ENCODE measurements at regions not wholly inside any gene's neighbourhood (a gene's known extent, or its start where the extent isn't known, plus 50 kb on each side); places are given as distances from the start of the nearest gene placed in this dataset.

GRCh38 chr5:111676926-111677415, 80.0 kb downstream of the NREP start:
- H3K27me3 ChIP-seq (replicated peaks): no peaks in the 10 kb centered on the region
- DNase-seq (ENCODE audit: low read depth in 1 of 2, low spot score in 2 of 2): no peak
- no peak overlapping the region for H3K4me3 ChIP-seq
- H3K9me3 ChIP-seq (replicated peaks): no peaks in the 10 kb centered on the region
- no peak overlapping the region for H3K27ac ChIP-seq
- H3K4me1 ChIP-seq (replicated peaks): peaks cover 20% of the 10 kb centered on the region
- H3K36me3 ChIP-seq: no peaks in the 10 kb centered on the region

DNA sequence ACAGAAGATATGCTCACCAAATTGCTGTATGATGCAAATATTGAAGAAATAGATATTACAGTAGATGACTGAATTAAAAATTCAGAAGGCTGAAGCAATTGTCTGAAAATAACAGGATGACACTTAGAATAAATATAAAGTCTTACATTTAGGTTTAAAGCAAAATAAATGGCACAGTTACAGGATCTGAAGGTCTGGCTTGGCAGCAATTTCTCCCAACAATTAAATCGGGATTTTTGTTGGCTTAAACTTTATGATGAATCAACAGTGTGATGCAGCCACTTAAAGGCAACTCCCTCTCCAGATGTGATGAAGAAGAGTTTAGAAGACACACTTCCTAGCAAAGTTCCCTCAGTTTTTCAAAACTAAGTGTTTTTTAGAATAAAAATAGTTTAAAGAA, 80.5 kb downstream of the NREP start:
- no peaks in the 10 kb centered on the region for H3K9me3 ChIP-seq (replicated peaks)
- H3K4me1 ChIP-seq (replicated peaks): peaks cover 15% of the 10 kb centered on the region
- no peaks in the 10 kb centered on the region for H3K36me3 ChIP-seq
- H3K27ac ChIP-seq: no peak overlapping the region
- DNase-seq (ENCODE audit: low read depth in 1 of 2, low spot score in 2 of 2): no peak
- no peak overlapping the region for H3K4me3 ChIP-seq
- no peaks in the 10 kb centered on the region for H3K27me3 ChIP-seq (replicated peaks)

- Histone ChIP-seq H3K27ac (no peak overlapping the region), H3K4me3 (no peak overlapping the region), H3K36me3 (no peaks in the 10 kb centered on the region), H3K4me1 (replicated peaks) (peaks cover 5% of the 10 kb centered on the region), H3K9me3 (replicated peaks) (no peaks in the 10 kb centered on the region), H3K27me3 (replicated peaks) (no peaks in the 10 kb centered on the region)
- DNase-seq (ENCODE audit: low read depth in 1 of 2, low spot score in 2 of 2): no peak
Observed at GRCh38 chr5:111675201-111675934, 81.6 kb downstream of the NREP start.

DNA sequence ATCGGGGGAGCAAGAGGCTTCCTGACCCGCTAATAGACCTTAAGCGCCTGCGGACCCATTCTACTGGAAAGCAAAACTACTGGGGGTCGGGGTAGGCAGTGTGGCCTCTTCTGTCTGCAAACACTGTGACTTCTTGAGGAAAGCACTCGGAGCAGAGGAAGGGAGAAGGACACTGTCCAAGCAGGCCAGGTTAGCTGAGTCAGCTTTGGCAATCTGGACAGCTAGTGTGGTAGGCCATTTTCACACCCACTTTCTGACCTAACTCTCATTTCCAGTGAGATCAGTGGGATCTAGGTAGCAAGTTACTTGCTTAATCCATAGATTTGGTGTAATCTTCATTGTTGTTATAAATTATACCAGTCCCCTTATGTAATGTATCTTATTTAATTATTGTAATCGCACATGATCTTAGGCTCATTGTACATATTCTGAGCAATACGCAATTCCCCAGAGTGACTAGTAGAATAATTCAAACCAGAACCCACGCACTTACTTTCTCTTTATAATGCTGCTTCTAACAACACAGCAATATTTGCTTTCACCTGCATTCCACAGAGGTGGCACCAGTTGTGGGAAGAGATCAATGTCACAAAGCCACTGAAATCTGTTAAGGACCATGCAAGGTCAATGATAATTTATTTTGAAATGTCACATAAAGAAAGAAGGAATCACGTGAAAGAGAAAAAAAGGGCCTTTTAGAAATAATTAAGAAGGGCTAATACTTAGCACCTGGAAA, 82.9 kb downstream of the NREP start:
- Histone ChIP-seq H3K27ac (no peak overlapping the region), H3K9me3 (replicated peaks) (no peaks in the 10 kb centered on the region), H3K36me3 (no peaks in the 10 kb centered on the region), H3K4me1 (replicated peaks) (no peaks in the 10 kb centered on the region), H3K27me3 (replicated peaks) (no peaks in the 10 kb centered on the region), H3K4me3 (no peak overlapping the region)
- DNase-seq (ENCODE audit: low read depth in 1 of 2, low spot score in 2 of 2): no peak

- no peak overlapping the region for H3K27ac ChIP-seq
Observed at GRCh38 chr5:111672099-111672498, 84.9 kb downstream of the NREP start.

DNA sequence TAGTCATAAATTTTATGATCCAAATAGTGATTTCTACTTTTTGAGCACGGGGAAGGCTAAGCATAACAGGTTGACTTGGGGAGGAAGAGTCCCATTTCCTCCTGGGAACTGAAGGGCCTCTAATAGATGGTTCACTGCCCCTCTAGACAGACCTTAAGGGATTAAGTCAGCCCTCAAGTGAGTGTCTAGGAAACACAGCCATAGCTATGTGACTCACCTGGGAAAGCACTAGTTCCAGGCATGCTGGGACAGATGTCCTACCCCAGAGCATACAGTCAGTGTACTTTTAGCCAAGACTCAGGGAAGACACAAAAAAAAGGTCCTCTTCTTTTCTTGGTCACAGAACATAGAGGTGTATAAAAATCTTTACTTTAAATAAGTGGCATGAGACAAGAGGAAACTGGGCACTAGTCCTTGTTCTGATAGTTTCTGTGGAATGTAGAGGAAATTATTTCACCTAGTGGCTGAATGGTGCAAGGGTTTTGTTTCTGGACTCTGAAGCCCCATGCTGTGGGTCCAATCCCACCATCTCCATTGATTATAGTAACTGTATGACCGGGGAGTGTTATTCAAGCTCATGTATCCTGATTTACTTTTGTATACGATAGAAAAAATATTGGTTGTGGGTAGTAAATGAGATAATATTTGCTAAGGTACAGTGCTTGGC, 86.0 kb downstream of the NREP start:
- Histone ChIP-seq H3K4me3 (no peak overlapping the region), H3K36me3 (no peaks in the 10 kb centered on the region)
- DNase-seq (ENCODE audit: low read depth in 1 of 2, low spot score in 2 of 2): no peak

More at GRCh38 chr5:111672099-111672498, 84.9 kb downstream of the NREP start:
- Histone ChIP-seq H3K4me1 (replicated peaks) (no peaks in the 10 kb centered on the region), H3K27me3 (replicated peaks) (no peaks in the 10 kb centered on the region), H3K36me3 (no peaks in the 10 kb centered on the region), H3K4me3 (no peak overlapping the region), H3K9me3 (replicated peaks) (no peaks in the 10 kb centered on the region)
- no peak for DNase-seq (ENCODE audit: low read depth in 1 of 2, low spot score in 2 of 2)

DNA sequence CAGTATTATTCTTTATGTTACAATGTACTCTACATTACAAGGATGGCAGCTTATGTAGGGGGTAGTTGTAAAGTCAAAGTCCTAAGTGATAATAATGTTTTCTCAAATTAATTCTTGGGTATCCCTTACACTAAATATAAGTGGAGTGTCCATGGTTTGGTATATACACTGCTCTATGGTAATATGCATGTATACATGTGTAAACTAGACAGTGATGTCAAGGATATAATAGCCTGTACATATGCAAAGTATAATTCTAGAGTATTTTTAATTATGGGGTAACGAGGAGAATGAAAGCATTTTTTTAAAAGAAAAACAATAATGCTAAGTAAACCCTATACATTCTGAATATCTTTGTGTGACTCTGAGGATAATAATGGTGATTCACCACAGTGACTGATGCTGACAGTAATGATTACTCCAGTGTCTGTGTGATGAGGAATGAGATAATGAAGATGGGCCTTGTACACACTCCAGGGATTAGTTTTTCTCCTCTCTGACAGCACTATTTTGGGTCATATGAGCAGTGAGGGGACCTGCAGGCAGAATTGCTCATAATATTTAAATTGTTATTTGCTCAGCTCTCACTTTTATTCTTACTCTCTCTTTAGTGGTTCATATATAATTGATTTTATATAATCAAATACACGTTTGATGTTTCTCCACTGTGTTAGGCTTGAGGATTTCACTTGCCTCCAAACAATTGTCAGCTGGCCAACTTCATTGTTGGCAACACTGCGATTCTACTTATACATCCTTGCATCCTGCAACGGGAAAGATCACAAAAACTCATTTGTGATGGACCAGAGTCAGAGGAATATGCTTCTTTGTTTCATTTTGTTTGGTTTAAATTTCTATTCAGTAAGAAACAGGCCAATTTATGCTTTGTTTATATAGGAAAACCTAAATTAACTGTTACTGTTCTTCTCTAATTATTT, 88.2 kb downstream of the NREP start:
- Histone ChIP-seq H3K36me3 (no peaks in the 10 kb centered on the region), H3K27me3 (replicated peaks) (no peaks in the 10 kb centered on the region), H3K9me3 (replicated peaks) (no peaks in the 10 kb centered on the region), H3K4me3 (no peak overlapping the region), H3K4me1 (replicated peaks) (no peaks in the 10 kb centered on the region), H3K27ac (no peak overlapping the region)
- no peak for DNase-seq (ENCODE audit: low read depth in 1 of 2, low spot score in 2 of 2)

More for the DNA sequence above, 86.0 kb downstream of the NREP start:
- Histone ChIP-seq H3K27ac (no peak overlapping the region), H3K4me1 (replicated peaks) (no peaks in the 10 kb centered on the region), H3K9me3 (replicated peaks) (no peaks in the 10 kb centered on the region), H3K27me3 (replicated peaks) (no peaks in the 10 kb centered on the region)

DNA sequence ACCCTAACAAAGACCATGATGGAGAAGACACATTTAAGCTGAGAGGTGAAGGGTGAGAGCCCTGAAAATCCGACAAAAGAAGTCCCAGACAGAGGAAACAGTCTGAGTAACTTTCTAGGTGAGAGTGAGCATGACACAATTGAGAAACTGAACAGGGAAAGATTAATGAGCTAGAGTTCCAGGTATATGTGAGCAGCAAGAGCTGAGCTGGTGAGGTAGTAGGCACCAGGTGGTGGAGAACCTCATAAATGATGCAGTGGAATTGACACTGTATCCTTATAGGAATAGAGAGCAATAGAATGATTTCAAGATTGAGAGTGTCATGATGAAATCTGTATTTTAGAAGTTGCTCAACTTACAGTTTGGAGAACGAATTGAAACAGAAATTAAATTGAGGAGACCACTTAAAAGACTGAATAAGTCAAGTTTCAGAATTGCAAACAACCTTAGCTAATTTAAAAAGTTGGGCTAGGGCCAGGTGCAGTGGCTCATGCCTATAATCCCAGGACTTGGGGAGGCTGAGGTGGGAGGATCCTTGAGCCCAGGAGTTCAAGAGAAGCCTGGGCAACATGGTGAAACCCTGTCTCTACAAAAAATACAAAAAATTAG, 89.8 kb downstream of the NREP start:
- Histone ChIP-seq H3K4me3 (no peak overlapping the region), H3K4me1 (replicated peaks) (no peaks in the 10 kb centered on the region), H3K36me3 (no peaks in the 10 kb centered on the region), H3K9me3 (replicated peaks) (no peaks in the 10 kb centered on the region), H3K27me3 (replicated peaks) (no peaks in the 10 kb centered on the region), H3K27ac (no peak overlapping the region)
- no peak for DNase-seq (ENCODE audit: low read depth in 1 of 2, low spot score in 2 of 2)

GRCh38 chr5:111656580-111656979, 100.4 kb downstream of the NREP start:
- peaks cover 3% of the 10 kb centered on the region for H3K9me3 ChIP-seq (replicated peaks)
- H3K27me3 ChIP-seq (replicated peaks): no peaks in the 10 kb centered on the region
- no peaks in the 10 kb centered on the region for H3K36me3 ChIP-seq
- H3K4me1 ChIP-seq (replicated peaks): no peaks in the 10 kb centered on the region
- no peak overlapping the region for H3K4me3 ChIP-seq
- no peak overlapping the region for H3K27ac ChIP-seq
- no peak for DNase-seq (ENCODE audit: low read depth in 1 of 2, low spot score in 2 of 2)

DNA sequence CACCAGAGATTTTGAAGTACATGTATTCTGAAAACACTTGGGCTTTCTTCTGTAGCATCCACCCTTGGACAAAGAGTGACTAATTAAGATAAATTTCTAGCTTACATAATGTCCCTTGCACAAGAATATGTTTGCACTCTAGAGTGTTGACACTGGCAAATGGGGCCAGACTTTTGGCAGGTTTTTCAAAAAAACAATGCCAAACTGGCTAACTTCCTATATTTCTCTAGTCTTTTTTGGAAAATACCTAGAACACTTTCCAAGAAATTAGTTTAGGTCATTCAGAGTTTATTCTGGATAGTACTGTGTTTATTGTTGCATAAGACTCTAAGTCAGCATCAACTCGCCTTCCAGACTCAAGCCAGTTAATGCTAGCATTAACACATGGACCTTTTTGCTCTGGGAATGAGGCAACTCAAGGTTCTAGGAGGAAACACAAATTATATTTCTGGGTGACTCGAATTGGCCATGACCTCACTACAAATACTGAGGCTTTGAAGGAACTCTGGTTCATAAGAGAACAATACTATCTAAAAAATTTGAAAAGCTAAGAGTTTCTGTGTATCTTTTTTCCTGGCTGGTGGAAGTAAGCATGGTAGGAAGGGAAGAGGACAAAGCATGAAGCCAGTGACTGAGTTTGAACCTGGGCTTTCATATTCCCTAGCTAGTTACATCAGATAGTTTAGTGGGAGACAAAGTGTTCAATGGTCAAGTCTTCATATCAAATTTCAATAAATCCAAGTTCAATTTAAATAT, 101.6 kb downstream of the NREP start:
- Histone ChIP-seq H3K27ac (no peak overlapping the region), H3K4me3 (no peak overlapping the region), H3K36me3 (no peaks in the 10 kb centered on the region), H3K27me3 (replicated peaks) (no peaks in the 10 kb centered on the region), H3K9me3 (replicated peaks) (no peaks in the 10 kb centered on the region), H3K4me1 (replicated peaks) (no peaks in the 10 kb centered on the region)
- no peak for DNase-seq (ENCODE audit: low read depth in 1 of 2, low spot score in 2 of 2)

- H3K4me3 ChIP-seq: no peak overlapping the region
- H3K9me3 ChIP-seq (replicated peaks): no peaks in the 10 kb centered on the region
- no peaks in the 10 kb centered on the region for H3K4me1 ChIP-seq (replicated peaks)
- DNase-seq (ENCODE audit: low read depth in 1 of 2, low spot score in 2 of 2): no peak
- H3K36me3 ChIP-seq: no peaks in the 10 kb centered on the region
- H3K27ac ChIP-seq: no peak overlapping the region
- H3K27me3 ChIP-seq (replicated peaks): no peaks in the 10 kb centered on the region
Observed at GRCh38 chr5:111653408-111653807, 103.6 kb downstream of the NREP start.

- Histone ChIP-seq H3K27me3 (replicated peaks) (no peaks in the 10 kb centered on the region), H3K36me3 (no peaks in the 10 kb centered on the region), H3K4me1 (replicated peaks) (no peaks in the 10 kb centered on the region), H3K27ac (no peak overlapping the region), H3K9me3 (replicated peaks) (no peaks in the 10 kb centered on the region; the same call in 1 of the 2 replicates), H3K4me3 (no peak overlapping the region)
- DNase-seq (ENCODE audit: low read depth in 1 of 2, low spot score in 2 of 2): no peak
Observed at GRCh38 chr5:111649516-111649915, 107.5 kb downstream of the NREP start.
